ENCODE measurements at regions not wholly inside any gene's neighbourhood (a gene's known extent, or its start where the extent isn't known, plus 50 kb on each side); places are given as distances from the start of the nearest gene placed in this dataset.
"Not testable (repeated sequence)": the region's sequence is repeated elsewhere in the genome, so short reads cannot be mapped to it uniquely, and the experiment has no call there.

DNA sequence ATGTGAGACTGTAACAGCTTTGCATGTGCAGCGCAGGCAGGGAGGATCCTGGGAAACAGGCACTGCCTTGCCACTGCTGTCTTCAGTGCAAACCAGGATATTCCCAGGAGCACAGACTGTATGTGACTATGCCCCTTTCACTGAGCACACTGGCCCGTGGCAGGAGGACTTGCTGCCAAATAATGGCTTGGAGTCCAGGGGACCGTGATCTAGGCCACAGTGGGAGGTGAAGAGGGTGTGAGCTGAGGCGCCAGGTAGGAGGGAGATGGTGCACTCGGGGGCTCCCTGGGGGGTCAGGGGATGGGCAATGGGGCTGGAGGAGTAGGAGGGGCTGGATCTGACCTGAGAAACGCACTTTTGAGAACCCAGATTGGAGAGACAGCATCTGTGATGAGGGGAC lies 193.4 kb upstream of the ZNF32 start:
- H3K27me3 ChIP-seq (ENCODE audit: insufficient read depth, low read length): no peaks in the 10 kb centered on the region
- no peak overlapping the region for H2AFZ ChIP-seq (ENCODE audit: low read length, unreplicated experiment)
- no peak overlapping the region for H3K4me3 ChIP-seq (ENCODE audit: low read depth, low read length)
- H3K79me2 ChIP-seq (ENCODE audit: control insufficient read depth, insufficient read depth, low read length, unreplicated experiment): no peaks in the 10 kb centered on the region
- no peak overlapping the region for H3K27ac ChIP-seq (ENCODE audit: low read depth, low read length)
- H3K4me1 ChIP-seq (ENCODE audit: control insufficient read depth, insufficient read depth, low read length, unreplicated experiment): peaks cover 42% of the 10 kb centered on the region
- H3K36me3 ChIP-seq (ENCODE audit: insufficient read depth, low read length): no peaks in the 10 kb centered on the region

DNA sequence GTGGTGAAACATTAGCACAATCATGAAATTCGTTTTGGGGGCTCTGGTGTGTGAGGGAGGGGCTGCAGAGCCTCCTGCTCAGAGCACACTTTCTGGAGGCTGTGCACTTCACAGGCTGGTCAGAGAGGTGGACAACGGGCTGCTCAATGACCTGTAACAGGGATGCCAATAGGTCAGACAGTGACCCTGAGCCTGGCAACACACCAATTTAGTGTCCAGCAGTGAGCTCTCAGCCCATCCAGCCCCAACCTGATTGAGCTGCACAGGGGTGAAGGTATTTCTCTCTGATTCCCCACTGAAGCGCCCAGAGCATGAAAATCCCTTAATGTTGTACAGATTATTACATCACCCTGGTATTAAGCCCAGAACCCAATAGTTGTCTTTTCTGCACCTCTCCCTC lies 191.3 kb upstream of the ZNF32 start:
- Histone ChIP-seq H3K4me3 (ENCODE audit: low read depth, low read length) (no peak overlapping the region), H3K4me1 (ENCODE audit: control insufficient read depth, insufficient read depth, low read length, unreplicated experiment) (peaks cover 24% of the 10 kb centered on the region), H3K79me2 (ENCODE audit: control insufficient read depth, insufficient read depth, low read length, unreplicated experiment) (no peaks in the 10 kb centered on the region), H3K27me3 (ENCODE audit: insufficient read depth, low read length) (no peaks in the 10 kb centered on the region), H3K36me3 (ENCODE audit: insufficient read depth, low read length) (no peaks in the 10 kb centered on the region), H2AFZ (ENCODE audit: low read length, unreplicated experiment) (no peak overlapping the region), H3K27ac (ENCODE audit: low read depth, low read length) (no peak overlapping the region)

GRCh38 chr10:43834751-43835150 lies 186.1 kb upstream of the ZNF32 start:
- H3K4me1 ChIP-seq (ENCODE audit: control insufficient read depth, insufficient read depth, low read length, unreplicated experiment); H2AFZ ChIP-seq (ENCODE audit: low read length, unreplicated experiment); H3K79me2 ChIP-seq (ENCODE audit: control insufficient read depth, insufficient read depth, low read length, unreplicated experiment); H3K36me3 ChIP-seq (ENCODE audit: insufficient read depth, low read length); H3K27ac ChIP-seq (ENCODE audit: low read depth, low read length); H3K27me3 ChIP-seq (ENCODE audit: insufficient read depth, low read length); H3K4me3 ChIP-seq (ENCODE audit: low read depth, low read length): not testable (repeated sequence)

GRCh38 chr10:43827853-43828252 lies 179.2 kb upstream of the ZNF32 start:
- no peaks in the 10 kb centered on the region for H3K79me2 ChIP-seq (ENCODE audit: control insufficient read depth, insufficient read depth, low read length, unreplicated experiment)
- no peak overlapping the region for H3K27ac ChIP-seq (ENCODE audit: low read depth, low read length)
- no peaks in the 10 kb centered on the region for H3K36me3 ChIP-seq (ENCODE audit: insufficient read depth, low read length)
- H3K27me3 ChIP-seq (ENCODE audit: insufficient read depth, low read length): no peaks in the 10 kb centered on the region
- H2AFZ ChIP-seq (ENCODE audit: low read length, unreplicated experiment): no peak overlapping the region
- no peaks in the 10 kb centered on the region for H3K4me1 ChIP-seq (ENCODE audit: control insufficient read depth, insufficient read depth, low read length, unreplicated experiment)
- H3K4me3 ChIP-seq (ENCODE audit: low read depth, low read length): no peak overlapping the region

DNA sequence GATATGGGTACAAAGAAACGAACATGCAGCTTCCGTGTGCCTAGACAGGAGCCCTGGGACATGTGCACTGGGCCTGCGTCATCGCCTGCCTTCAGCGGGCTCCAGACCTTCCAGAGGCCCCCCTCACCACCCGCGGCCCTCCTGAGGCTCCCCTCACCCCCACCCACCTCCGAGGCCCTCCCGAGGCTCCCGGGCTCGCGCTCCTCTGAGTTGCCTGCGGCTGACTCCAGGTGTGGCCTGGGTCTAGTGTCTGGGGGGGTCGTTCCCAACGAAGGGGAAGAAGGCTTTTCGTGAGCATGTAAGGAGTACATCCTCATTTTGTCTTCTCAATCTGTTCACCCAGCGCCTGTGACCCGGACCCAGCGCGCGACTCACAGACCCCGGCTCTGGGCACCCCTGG lies 177.3 kb upstream of the ZNF32 start:
- Histone ChIP-seq H3K79me2 (ENCODE audit: control insufficient read depth, insufficient read depth, low read length, unreplicated experiment) (no peaks in the 10 kb centered on the region), H3K4me1 (ENCODE audit: control insufficient read depth, insufficient read depth, low read length, unreplicated experiment) (peaks cover 2% of the 10 kb centered on the region), H3K36me3 (ENCODE audit: insufficient read depth, low read length) (no peaks in the 10 kb centered on the region), H3K27ac (ENCODE audit: low read depth, low read length) (no peak overlapping the region), H3K4me3 (ENCODE audit: low read depth, low read length) (no peak overlapping the region), H3K27me3 (ENCODE audit: insufficient read depth, low read length) (no peaks in the 10 kb centered on the region), H2AFZ (ENCODE audit: low read length, unreplicated experiment) (no peak overlapping the region)

DNA sequence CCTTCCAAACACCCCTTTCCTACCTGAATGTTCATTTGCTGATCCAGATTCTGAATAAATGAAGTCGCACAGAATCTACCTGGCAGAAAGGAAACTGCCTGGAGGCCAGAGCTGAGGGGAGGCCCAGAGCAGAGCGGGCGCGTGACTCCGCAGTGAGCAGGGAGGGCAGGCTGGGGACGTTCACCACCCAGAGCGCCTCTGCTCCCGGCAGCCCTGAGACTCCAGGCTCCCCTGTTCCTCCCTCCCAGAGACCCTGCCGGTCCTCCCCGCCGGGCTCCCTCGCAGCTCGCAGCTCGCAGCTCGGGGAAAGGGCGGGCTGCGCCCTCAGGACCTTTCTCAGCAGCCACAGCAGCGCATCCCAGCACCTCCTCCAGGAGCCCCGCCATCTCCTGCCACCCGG lies 176.7 kb upstream of the ZNF32 start:
- no peak overlapping the region for H2AFZ ChIP-seq (ENCODE audit: low read length, unreplicated experiment)
- H3K4me3 ChIP-seq (ENCODE audit: low read depth, low read length): no peak overlapping the region
- no peak overlapping the region for H3K27ac ChIP-seq (ENCODE audit: low read depth, low read length)

DNA sequence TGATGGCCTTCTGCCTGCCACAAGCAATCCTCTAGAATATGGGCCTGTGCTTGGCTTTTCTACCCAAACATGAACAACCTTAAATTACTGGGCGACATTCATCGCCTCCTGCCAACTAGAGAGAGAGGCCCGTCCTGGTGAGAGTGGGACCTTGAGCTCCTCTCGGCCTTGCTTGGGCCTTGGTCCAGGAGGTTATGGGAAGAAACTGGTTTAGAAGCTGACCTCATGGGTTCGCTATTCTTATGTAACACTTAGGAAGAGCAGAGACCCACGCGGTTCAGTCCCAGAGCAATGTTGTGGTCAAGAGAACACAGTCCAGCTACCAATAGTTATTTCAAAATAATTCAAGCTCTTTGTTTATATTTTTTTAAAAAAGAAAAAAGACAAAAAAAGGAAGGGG lies 176.3 kb upstream of the ZNF32 start:
- no peaks in the 10 kb centered on the region for H3K36me3 ChIP-seq (ENCODE audit: insufficient read depth, low read length)

More for the DNA sequence above, 176.7 kb upstream of the ZNF32 start:
- Histone ChIP-seq H3K27me3 (ENCODE audit: insufficient read depth, low read length) (no peaks in the 10 kb centered on the region), H3K36me3 (ENCODE audit: insufficient read depth, low read length) (no peaks in the 10 kb centered on the region), H3K79me2 (ENCODE audit: control insufficient read depth, insufficient read depth, low read length, unreplicated experiment) (no peaks in the 10 kb centered on the region), H3K4me1 (ENCODE audit: control insufficient read depth, insufficient read depth, low read length, unreplicated experiment) (peaks cover 7% of the 10 kb centered on the region)

GRCh38 chr10:43822631-43823580 lies 174.2 kb upstream of the ZNF32 start:
- Histone ChIP-seq H3K36me3 (ENCODE audit: insufficient read depth, low read length) (no peaks in the 10 kb centered on the region), H3K4me3 (ENCODE audit: low read depth, low read length) (no peak overlapping the region), H3K27ac (ENCODE audit: low read depth, low read length) (no peak overlapping the region), H3K79me2 (ENCODE audit: control insufficient read depth, insufficient read depth, low read length, unreplicated experiment) (no peaks in the 10 kb centered on the region), H3K27me3 (ENCODE audit: insufficient read depth, low read length) (no peaks in the 10 kb centered on the region), H3K4me1 (ENCODE audit: control insufficient read depth, insufficient read depth, low read length, unreplicated experiment) (peaks cover 7% of the 10 kb centered on the region), H2AFZ (ENCODE audit: low read length, unreplicated experiment) (no peak overlapping the region)

More for the DNA sequence above, 176.3 kb upstream of the ZNF32 start:
- Histone ChIP-seq H3K27ac (ENCODE audit: low read depth, low read length) (no peak overlapping the region), H3K79me2 (ENCODE audit: control insufficient read depth, insufficient read depth, low read length, unreplicated experiment) (no peaks in the 10 kb centered on the region), H3K4me1 (ENCODE audit: control insufficient read depth, insufficient read depth, low read length, unreplicated experiment) (peaks cover 7% of the 10 kb centered on the region), H3K27me3 (ENCODE audit: insufficient read depth, low read length) (no peaks in the 10 kb centered on the region), H2AFZ (ENCODE audit: low read length, unreplicated experiment) (no peak overlapping the region), H3K4me3 (ENCODE audit: low read depth, low read length) (no peak overlapping the region)

DNA sequence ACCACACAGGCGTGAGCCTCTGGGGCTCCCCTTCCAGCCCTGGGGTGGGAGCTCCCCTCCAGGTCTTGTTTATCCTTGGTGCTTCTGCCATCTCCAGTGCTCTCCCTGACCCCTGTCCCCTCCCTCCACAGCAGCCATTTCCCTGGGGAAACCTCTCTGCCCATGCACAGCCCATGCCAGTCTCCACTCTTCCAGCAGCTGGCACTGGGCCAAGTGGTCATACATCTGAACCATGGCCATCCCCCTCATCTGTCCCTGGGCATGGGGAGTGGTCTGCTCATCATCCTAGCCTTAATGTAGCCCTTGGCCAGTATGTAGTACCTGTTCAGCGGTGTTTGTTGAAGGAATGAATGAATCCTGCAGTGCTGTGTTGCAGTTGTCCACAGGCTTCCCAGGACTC lies 172.4 kb upstream of the ZNF32 start:
- H3K27ac ChIP-seq (ENCODE audit: low read depth, low read length): no peak overlapping the region
- H3K4me3 ChIP-seq (ENCODE audit: low read depth, low read length): no peak overlapping the region
- no peaks in the 10 kb centered on the region for H3K27me3 ChIP-seq (ENCODE audit: insufficient read depth, low read length)
- H3K4me1 ChIP-seq (ENCODE audit: control insufficient read depth, insufficient read depth, low read length, unreplicated experiment): peaks cover 18% of the 10 kb centered on the region
- no peaks in the 10 kb centered on the region for H3K79me2 ChIP-seq (ENCODE audit: control insufficient read depth, insufficient read depth, low read length, unreplicated experiment)
- no peak overlapping the region for H2AFZ ChIP-seq (ENCODE audit: low read length, unreplicated experiment)
- no peaks in the 10 kb centered on the region for H3K36me3 ChIP-seq (ENCODE audit: insufficient read depth, low read length)

- Histone ChIP-seq H3K27me3 (ENCODE audit: insufficient read depth, low read length) (no peaks in the 10 kb centered on the region), H2AFZ (ENCODE audit: low read length, unreplicated experiment) (no peak overlapping the region), H3K27ac (ENCODE audit: low read depth, low read length) (no peak overlapping the region), H3K79me2 (ENCODE audit: control insufficient read depth, insufficient read depth, low read length, unreplicated experiment) (no peaks in the 10 kb centered on the region), H3K4me1 (ENCODE audit: control insufficient read depth, insufficient read depth, low read length, unreplicated experiment) (peaks cover 22% of the 10 kb centered on the region), H3K4me3 (ENCODE audit: low read depth, low read length) (no peak overlapping the region), H3K36me3 (ENCODE audit: insufficient read depth, low read length) (no peaks in the 10 kb centered on the region)
These were observed 172.0 kb upstream of the ZNF32 start for GRCh38 chr10:43820663-43821062.

All from ACC112 (cell line).